HL-60 (cell line): ENCODE measurements at regions not wholly inside any gene's neighbourhood (a gene's known extent, or its start where the extent isn't known, plus 50 kb on each side); places are given as distances from the start of the nearest gene placed in this dataset.

Experiments used
- DNase-seq, 2 experiments: peaks; one replicate each; pipeline ENCODE4 v3.0.0-alpha.2; 2010 to 2020; ENCODE audit warnings: low read depth in 1 of 2, low spot score in 1 of 2
- H3K27ac ChIP-seq: fragments of 250-450 bp; sonication (Bioruptor Pico); replicated peaks from 2 replicates; pipeline ENCODE4 v1.5.1; 2020; ENCODE audit warnings: mild to moderate bottlenecking, moderate library complexity
- H3K27me3 ChIP-seq: fragments of 250-450 bp; sonication (Bioruptor Pico); 2 replicates; pipeline ENCODE4 v1.5.1; 2021; ENCODE audit warnings: mild to moderate bottlenecking, moderate library complexity; ENCODE audit not compliant: insufficient read depth, poor library complexity, severe bottlenecking
- H3K4me3 ChIP-seq: replicated peaks from 2 replicates; pipeline ENCODE4 v1.5.1; 2011; ENCODE audit warnings: mild to moderate bottlenecking, control low read depth, low read length; ENCODE audit not compliant: insufficient read depth
- GABPA ChIP-seq: IDR thresholded peaks from 2 replicates; pipeline ENCODE4 v1.6.1; 2012; ENCODE audit warnings: low read depth
- POLR2AphosphoS5 ChIP-seq: IDR thresholded peaks from 2 replicates; pipeline ENCODE4 v1.6.1; 2012; ENCODE audit warnings: low read depth
- SPI1 ChIP-seq: IDR thresholded peaks from 2 replicates; pipeline ENCODE4 v1.6.1; 2012; ENCODE audit warnings: low read depth, mild to moderate bottlenecking, borderline replicate concordance
- TF ChIP-seq, protein P1 (sequence below): IDR thresholded peaks from one replicate; pipeline ENCODE4 v1.5.1; 2011; ENCODE audit warnings: low read length, control low read depth, inconsistent platforms; ENCODE audit not compliant: insufficient read depth
- TF ChIP-seq, protein P2 (sequence below): IDR thresholded peaks from 2 replicates; pipeline ENCODE4 v1.6.1; 2012; ENCODE audit warnings: low read depth; ENCODE audit not compliant: insufficient replicate concordance

DNA sequence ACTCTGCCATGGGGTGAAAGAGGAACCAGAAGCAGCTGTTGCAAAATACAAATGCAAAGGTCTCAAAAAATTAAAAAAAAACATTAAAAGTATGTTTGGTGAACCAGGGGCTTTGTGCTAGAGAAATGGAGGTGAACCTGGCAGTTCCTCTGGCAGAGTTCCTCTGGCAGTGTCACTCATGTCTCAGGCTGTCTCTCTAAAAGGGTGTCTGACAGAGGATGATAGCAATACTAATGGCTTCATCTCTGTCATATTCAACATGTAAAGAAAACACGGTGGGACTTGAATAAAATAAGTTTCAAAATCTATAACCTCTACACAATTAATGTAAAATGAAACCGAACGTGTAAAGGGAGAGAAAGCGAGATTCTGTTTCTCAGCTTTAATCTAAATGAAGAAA is 375.7 kb upstream of the VWC2 start:
- Histone ChIP-seq H3K27ac (no peak overlapping the region), H3K27me3 (no peaks in the 10 kb centered on the region), H3K4me3 (no peak overlapping the region)
- TF ChIP-seq SPI1 (peak; percentile 7; the same call in 1 of the 2 replicates), GABPA (no peak)
- TF ChIP-seq, protein P1, sequence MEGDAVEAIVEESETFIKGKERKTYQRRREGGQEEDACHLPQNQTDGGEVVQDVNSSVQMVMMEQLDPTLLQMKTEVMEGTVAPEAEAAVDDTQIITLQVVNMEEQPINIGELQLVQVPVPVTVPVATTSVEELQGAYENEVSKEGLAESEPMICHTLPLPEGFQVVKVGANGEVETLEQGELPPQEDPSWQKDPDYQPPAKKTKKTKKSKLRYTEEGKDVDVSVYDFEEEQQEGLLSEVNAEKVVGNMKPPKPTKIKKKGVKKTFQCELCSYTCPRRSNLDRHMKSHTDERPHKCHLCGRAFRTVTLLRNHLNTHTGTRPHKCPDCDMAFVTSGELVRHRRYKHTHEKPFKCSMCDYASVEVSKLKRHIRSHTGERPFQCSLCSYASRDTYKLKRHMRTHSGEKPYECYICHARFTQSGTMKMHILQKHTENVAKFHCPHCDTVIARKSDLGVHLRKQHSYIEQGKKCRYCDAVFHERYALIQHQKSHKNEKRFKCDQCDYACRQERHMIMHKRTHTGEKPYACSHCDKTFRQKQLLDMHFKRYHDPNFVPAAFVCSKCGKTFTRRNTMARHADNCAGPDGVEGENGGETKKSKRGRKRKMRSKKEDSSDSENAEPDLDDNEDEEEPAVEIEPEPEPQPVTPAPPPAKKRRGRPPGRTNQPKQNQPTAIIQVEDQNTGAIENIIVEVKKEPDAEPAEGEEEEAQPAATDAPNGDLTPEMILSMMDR: no peak
- no peak for DNase-seq

DNA sequence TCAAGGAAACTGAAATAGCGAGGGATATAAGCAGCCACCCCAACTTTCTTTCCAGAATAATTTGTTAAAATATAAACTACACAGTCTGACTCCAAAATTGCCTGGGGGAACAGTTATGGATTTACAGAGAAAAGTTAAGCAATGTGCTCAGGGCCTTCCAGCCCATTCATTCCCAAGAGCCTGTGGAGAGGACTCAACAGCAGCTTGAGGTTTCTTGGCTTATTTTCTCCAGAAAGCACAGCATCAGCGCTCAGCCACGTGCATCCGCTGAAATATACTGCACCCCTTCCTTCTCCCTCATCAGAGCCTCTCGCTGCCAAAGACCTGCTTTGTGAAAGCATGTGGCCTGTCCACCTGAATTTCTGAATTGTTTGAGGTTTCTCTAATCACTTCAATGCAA is 375.2 kb upstream of the VWC2 start:
- TF ChIP-seq SPI1 (no peak), POLR2AphosphoS5 (no peak), GABPA (no peak)
- TF ChIP-seq, protein P2, sequence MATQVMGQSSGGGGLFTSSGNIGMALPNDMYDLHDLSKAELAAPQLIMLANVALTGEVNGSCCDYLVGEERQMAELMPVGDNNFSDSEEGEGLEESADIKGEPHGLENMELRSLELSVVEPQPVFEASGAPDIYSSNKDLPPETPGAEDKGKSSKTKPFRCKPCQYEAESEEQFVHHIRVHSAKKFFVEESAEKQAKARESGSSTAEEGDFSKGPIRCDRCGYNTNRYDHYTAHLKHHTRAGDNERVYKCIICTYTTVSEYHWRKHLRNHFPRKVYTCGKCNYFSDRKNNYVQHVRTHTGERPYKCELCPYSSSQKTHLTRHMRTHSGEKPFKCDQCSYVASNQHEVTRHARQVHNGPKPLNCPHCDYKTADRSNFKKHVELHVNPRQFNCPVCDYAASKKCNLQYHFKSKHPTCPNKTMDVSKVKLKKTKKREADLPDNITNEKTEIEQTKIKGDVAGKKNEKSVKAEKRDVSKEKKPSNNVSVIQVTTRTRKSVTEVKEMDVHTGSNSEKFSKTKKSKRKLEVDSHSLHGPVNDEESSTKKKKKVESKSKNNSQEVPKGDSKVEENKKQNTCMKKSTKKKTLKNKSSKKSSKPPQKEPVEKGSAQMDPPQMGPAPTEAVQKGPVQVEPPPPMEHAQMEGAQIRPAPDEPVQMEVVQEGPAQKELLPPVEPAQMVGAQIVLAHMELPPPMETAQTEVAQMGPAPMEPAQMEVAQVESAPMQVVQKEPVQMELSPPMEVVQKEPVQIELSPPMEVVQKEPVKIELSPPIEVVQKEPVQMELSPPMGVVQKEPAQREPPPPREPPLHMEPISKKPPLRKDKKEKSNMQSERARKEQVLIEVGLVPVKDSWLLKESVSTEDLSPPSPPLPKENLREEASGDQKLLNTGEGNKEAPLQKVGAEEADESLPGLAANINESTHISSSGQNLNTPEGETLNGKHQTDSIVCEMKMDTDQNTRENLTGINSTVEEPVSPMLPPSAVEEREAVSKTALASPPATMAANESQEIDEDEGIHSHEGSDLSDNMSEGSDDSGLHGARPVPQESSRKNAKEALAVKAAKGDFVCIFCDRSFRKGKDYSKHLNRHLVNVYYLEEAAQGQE: no peak
- TF ChIP-seq, protein P1: no peak
- DNase-seq: no peak
- Histone ChIP-seq H3K27ac (no peak overlapping the region), H3K4me3 (no peak overlapping the region), H3K27me3 (no peaks in the 10 kb centered on the region)

DNA sequence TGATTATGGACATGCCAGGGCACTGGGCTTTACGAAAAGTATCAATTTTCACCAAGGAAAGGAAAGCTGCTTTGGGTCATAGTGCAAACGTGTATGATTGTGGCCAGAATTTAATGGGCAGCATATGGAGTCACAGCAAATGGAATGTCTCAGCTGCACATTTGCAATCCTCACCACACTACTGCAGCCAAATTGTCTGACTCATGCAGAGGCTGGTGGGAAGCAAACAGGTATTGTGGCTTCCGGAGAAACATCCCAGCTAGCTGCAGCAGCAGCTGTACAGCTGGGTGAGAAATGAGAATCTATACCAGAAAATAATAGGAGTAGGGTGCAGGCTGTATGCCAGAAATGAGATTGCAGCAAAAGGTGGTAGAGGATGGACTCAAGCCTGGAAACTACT is 374.7 kb upstream of the VWC2 start:
- Histone ChIP-seq H3K27ac (no peak overlapping the region), H3K4me3 (no peak overlapping the region), H3K27me3 (no peaks in the 10 kb centered on the region)
- TF ChIP-seq GABPA (no peak), SPI1 (no peak), POLR2AphosphoS5 (no peak)
- TF ChIP-seq, protein P2: no peak
- TF ChIP-seq, protein P1: no peak
- no peak for DNase-seq

DNA sequence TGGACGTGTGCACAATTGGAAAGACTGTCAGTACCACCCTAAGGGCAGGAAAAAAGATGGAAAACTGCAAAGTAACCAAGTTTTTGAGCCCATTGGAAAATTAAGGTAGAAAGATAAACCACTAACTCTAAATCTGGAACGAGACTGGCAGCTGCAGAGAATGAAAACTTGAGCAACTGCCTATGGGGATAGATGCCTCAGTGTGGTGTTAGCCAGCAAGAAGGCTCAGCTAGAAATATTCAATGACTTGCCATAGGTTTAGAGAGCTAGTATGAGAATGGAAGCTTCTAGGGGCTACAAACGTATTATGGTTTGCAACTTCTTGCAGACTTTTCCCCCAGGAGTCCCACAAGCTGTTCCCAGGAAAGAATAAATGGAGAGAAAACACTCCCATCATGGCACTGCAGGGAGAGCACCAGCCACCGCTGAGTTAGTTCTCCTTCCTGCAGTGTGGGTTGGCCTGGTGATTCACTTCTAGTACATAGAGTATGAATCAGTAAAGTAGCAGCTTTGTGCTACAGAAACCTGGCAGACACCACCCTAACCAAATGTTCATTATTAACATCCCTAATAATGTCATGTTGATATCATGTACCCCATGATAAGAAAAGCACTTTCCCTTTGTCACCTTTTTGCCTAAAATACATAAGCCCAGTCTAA is 372.4 kb upstream of the VWC2 start:
- TF ChIP-seq SPI1 (no peak), POLR2AphosphoS5 (no peak), GABPA (no peak)
- TF ChIP-seq, protein P1: no peak
- TF ChIP-seq, protein P2: no peak
- H3K27me3 ChIP-seq: no peaks in the 10 kb centered on the region
- DNase-seq: no peak
- H3K27ac ChIP-seq: no peak overlapping the region
- H3K4me3 ChIP-seq: no peak overlapping the region
